ENCODE measurements at regions not wholly inside any gene's neighbourhood (a gene's known extent, or its start where the extent isn't known, plus 50 kb on each side); places are given as distances from the start of the nearest gene placed in this dataset.
"Not testable (repeated sequence)": the region's sequence is repeated elsewhere in the genome, so short reads cannot be mapped to it uniquely, and the experiment has no call there.

- H3K27me3 ChIP-seq (replicated peaks; ENCODE audit: control insufficient read depth, insufficient read depth, low read length), result no peaks in the 10 kb centered on the region
- no peak overlapping the region for H3K4me3 ChIP-seq (ENCODE audit: low read length)
- H3K9ac ChIP-seq (ENCODE audit: low read length), result no peak overlapping the region
- no peak for DNase-seq (ENCODE audit: low read depth)
- no peaks in the 10 kb centered on the region for H3K9me3 ChIP-seq (ENCODE audit: control insufficient read depth, low read length)
- H3K36me3 ChIP-seq (ENCODE audit: control insufficient read depth, insufficient read depth, low read length, severe bottlenecking), result no peaks in the 10 kb centered on the region
- H3K4me1 ChIP-seq (ENCODE audit: control insufficient read depth, insufficient read depth, low read length), result no peaks in the 10 kb centered on the region
Measured at GRCh38 chr3:116512281-116512680, 67.0 kb upstream of the LSAMP start.

GRCh38 chr3:116512931-116513330 is 67.6 kb upstream of the LSAMP start:
- no peak overlapping the region for H3K4me3 ChIP-seq (ENCODE audit: low read length)
- H3K9ac ChIP-seq (ENCODE audit: low read length), result no peak overlapping the region
- H3K4me1 ChIP-seq (ENCODE audit: control insufficient read depth, insufficient read depth, low read length), result no peaks in the 10 kb centered on the region
- H3K9me3 ChIP-seq (ENCODE audit: control insufficient read depth, low read length), result no peaks in the 10 kb centered on the region
- no peaks in the 10 kb centered on the region for H3K27me3 ChIP-seq (replicated peaks; ENCODE audit: control insufficient read depth, insufficient read depth, low read length)
- H3K36me3 ChIP-seq (ENCODE audit: control insufficient read depth, insufficient read depth, low read length, severe bottlenecking), result no peaks in the 10 kb centered on the region
- no peak for DNase-seq (ENCODE audit: low read depth)

- Histone ChIP-seq H3K27me3 (replicated peaks; ENCODE audit: control insufficient read depth, insufficient read depth, low read length) (no peaks in the 10 kb centered on the region), H3K4me1 (ENCODE audit: control insufficient read depth, insufficient read depth, low read length) (no peaks in the 10 kb centered on the region), H3K36me3 (ENCODE audit: control insufficient read depth, insufficient read depth, low read length, severe bottlenecking) (no peaks in the 10 kb centered on the region), H3K9ac (ENCODE audit: low read length) (no peak overlapping the region), H3K9me3 (ENCODE audit: control insufficient read depth, low read length) (no peaks in the 10 kb centered on the region), H3K4me3 (ENCODE audit: low read length) (no peak overlapping the region)
- no peak for DNase-seq (ENCODE audit: low read depth)
Measured at GRCh38 chr3:116515973-116516372, 70.7 kb upstream of the LSAMP start.

- H3K4me1 ChIP-seq (ENCODE audit: control insufficient read depth, insufficient read depth, low read length), result no peaks in the 10 kb centered on the region
- peak; percentile 1 for DNase-seq (ENCODE audit: low read depth)
Measured at GRCh38 chr3:116517308-116517707, 72.0 kb upstream of the LSAMP start.

GRCh38 chr3:116519101-116519500 is 73.8 kb upstream of the LSAMP start:
- H3K9ac ChIP-seq (ENCODE audit: low read length); H3K9me3 ChIP-seq (ENCODE audit: control insufficient read depth, low read length); H3K4me1 ChIP-seq (ENCODE audit: control insufficient read depth, insufficient read depth, low read length); H3K4me3 ChIP-seq (ENCODE audit: low read length); H3K27me3 ChIP-seq (replicated peaks; ENCODE audit: control insufficient read depth, insufficient read depth, low read length); DNase-seq (ENCODE audit: low read depth); H3K36me3 ChIP-seq (ENCODE audit: control insufficient read depth, insufficient read depth, low read length, severe bottlenecking): not testable (repeated sequence)

More at GRCh38 chr3:116517308-116517707, 72.0 kb upstream of the LSAMP start:
- Histone ChIP-seq H3K27me3 (replicated peaks; ENCODE audit: control insufficient read depth, insufficient read depth, low read length) (no peaks in the 10 kb centered on the region), H3K4me3 (ENCODE audit: low read length) (no peak overlapping the region), H3K9me3 (ENCODE audit: control insufficient read depth, low read length) (no peaks in the 10 kb centered on the region), H3K36me3 (ENCODE audit: control insufficient read depth, insufficient read depth, low read length, severe bottlenecking) (no peaks in the 10 kb centered on the region), H3K9ac (ENCODE audit: low read length) (no peak overlapping the region)

- H3K27me3 ChIP-seq (replicated peaks; ENCODE audit: control insufficient read depth, insufficient read depth, low read length); H3K4me3 ChIP-seq (ENCODE audit: low read length); H3K36me3 ChIP-seq (ENCODE audit: control insufficient read depth, insufficient read depth, low read length, severe bottlenecking); H3K9ac ChIP-seq (ENCODE audit: low read length); DNase-seq (ENCODE audit: low read depth); H3K9me3 ChIP-seq (ENCODE audit: control insufficient read depth, low read length); H3K4me1 ChIP-seq (ENCODE audit: control insufficient read depth, insufficient read depth, low read length): not testable (repeated sequence)
Measured at GRCh38 chr3:116519823-116520222, 74.5 kb upstream of the LSAMP start.

GRCh38 chr3:116524453-116525210 is 79.3 kb upstream of the LSAMP start:
- Histone ChIP-seq H3K9me3 (ENCODE audit: control insufficient read depth, low read length) (no peaks in the 10 kb centered on the region), H3K4me1 (ENCODE audit: control insufficient read depth, insufficient read depth, low read length) (no peaks in the 10 kb centered on the region), H3K9ac (ENCODE audit: low read length) (no peak overlapping the region), H3K36me3 (ENCODE audit: control insufficient read depth, insufficient read depth, low read length, severe bottlenecking) (no peaks in the 10 kb centered on the region), H3K27me3 (replicated peaks; ENCODE audit: control insufficient read depth, insufficient read depth, low read length) (no peaks in the 10 kb centered on the region), H3K4me3 (ENCODE audit: low read length) (no peak overlapping the region)
- peak; percentile 3 for DNase-seq (ENCODE audit: low read depth)

- Histone ChIP-seq H3K9me3 (ENCODE audit: control insufficient read depth, low read length) (no peaks in the 10 kb centered on the region), H3K27me3 (replicated peaks; ENCODE audit: control insufficient read depth, insufficient read depth, low read length) (no peaks in the 10 kb centered on the region), H3K4me3 (ENCODE audit: low read length) (no peak overlapping the region), H3K4me1 (ENCODE audit: control insufficient read depth, insufficient read depth, low read length) (no peaks in the 10 kb centered on the region), H3K36me3 (ENCODE audit: control insufficient read depth, insufficient read depth, low read length, severe bottlenecking) (no peaks in the 10 kb centered on the region), H3K9ac (ENCODE audit: low read length) (no peak overlapping the region)
- no peak for DNase-seq (ENCODE audit: low read depth)
Measured at GRCh38 chr3:116552246-116552645, 107.0 kb upstream of the LSAMP start.

- H3K36me3 ChIP-seq (ENCODE audit: control insufficient read depth, insufficient read depth, low read length, severe bottlenecking), result no peaks in the 10 kb centered on the region
- no peaks in the 10 kb centered on the region for H3K9me3 ChIP-seq (ENCODE audit: control insufficient read depth, low read length)
- H3K9ac ChIP-seq (ENCODE audit: low read length), result no peak overlapping the region
- DNase-seq (ENCODE audit: low read depth), result no peak
- H3K27me3 ChIP-seq (replicated peaks; ENCODE audit: control insufficient read depth, insufficient read depth, low read length), result no peaks in the 10 kb centered on the region
- no peaks in the 10 kb centered on the region for H3K4me1 ChIP-seq (ENCODE audit: control insufficient read depth, insufficient read depth, low read length)
- no peak overlapping the region for H3K4me3 ChIP-seq (ENCODE audit: low read length)
Measured at GRCh38 chr3:116553355-116553754, 108.1 kb upstream of the LSAMP start.

- H3K36me3 ChIP-seq (ENCODE audit: control insufficient read depth, insufficient read depth, low read length, severe bottlenecking), result no peaks in the 10 kb centered on the region
- H3K9ac ChIP-seq (ENCODE audit: low read length), result no peak overlapping the region
- no peaks in the 10 kb centered on the region for H3K4me1 ChIP-seq (ENCODE audit: control insufficient read depth, insufficient read depth, low read length)
- H3K27me3 ChIP-seq (replicated peaks; ENCODE audit: control insufficient read depth, insufficient read depth, low read length), result no peaks in the 10 kb centered on the region
- DNase-seq (ENCODE audit: low read depth), result no peak
- no peak overlapping the region for H3K4me3 ChIP-seq (ENCODE audit: low read length)
- no peaks in the 10 kb centered on the region for H3K9me3 ChIP-seq (ENCODE audit: control insufficient read depth, low read length)
Measured at GRCh38 chr3:116561529-116561928, 116.2 kb upstream of the LSAMP start.

- Histone ChIP-seq H3K27me3 (replicated peaks; ENCODE audit: control insufficient read depth, insufficient read depth, low read length) (no peaks in the 10 kb centered on the region), H3K9ac (ENCODE audit: low read length) (no peak overlapping the region), H3K4me3 (ENCODE audit: low read length) (no peak overlapping the region), H3K4me1 (ENCODE audit: control insufficient read depth, insufficient read depth, low read length) (no peaks in the 10 kb centered on the region), H3K36me3 (ENCODE audit: control insufficient read depth, insufficient read depth, low read length, severe bottlenecking) (no peaks in the 10 kb centered on the region), H3K9me3 (ENCODE audit: control insufficient read depth, low read length) (no peaks in the 10 kb centered on the region)
- DNase-seq (ENCODE audit: low read depth), result no peak
Measured at GRCh38 chr3:116563351-116563750, 118.1 kb upstream of the LSAMP start.

- no peak for DNase-seq (ENCODE audit: low read depth)
- H3K4me1 ChIP-seq (ENCODE audit: control insufficient read depth, insufficient read depth, low read length), result no peaks in the 10 kb centered on the region
Measured at GRCh38 chr3:116566478-116566960, 121.2 kb upstream of the LSAMP start.

More at GRCh38 chr3:116566478-116566960, 121.2 kb upstream of the LSAMP start:
- Histone ChIP-seq H3K9me3 (ENCODE audit: control insufficient read depth, low read length) (no peaks in the 10 kb centered on the region), H3K9ac (ENCODE audit: low read length) (no peak overlapping the region), H3K27me3 (replicated peaks; ENCODE audit: control insufficient read depth, insufficient read depth, low read length) (no peaks in the 10 kb centered on the region), H3K36me3 (ENCODE audit: control insufficient read depth, insufficient read depth, low read length, severe bottlenecking) (no peaks in the 10 kb centered on the region), H3K4me3 (ENCODE audit: low read length) (no peak overlapping the region)
